HL-60 (cell line): ENCODE measurements at regions not wholly inside any gene's neighbourhood (a gene's known extent, or its start where the extent isn't known, plus 50 kb on each side); places are given as distances from the start of the nearest gene placed in this dataset.

Experiments
- DNase-seq, 2 experiments: peaks; one replicate each; pipeline ENCODE4 v3.0.0-alpha.2; 2010 to 2020; ENCODE audit warnings: low read depth in 1 of 2, low spot score in 1 of 2
- H3K27ac ChIP-seq: fragments of 250-450 bp; sonication (Bioruptor Pico); replicated peaks from 2 replicates; pipeline ENCODE4 v1.5.1; 2020; ENCODE audit warnings: mild to moderate bottlenecking, moderate library complexity
- H3K27me3 ChIP-seq: fragments of 250-450 bp; sonication (Bioruptor Pico); 2 replicates; pipeline ENCODE4 v1.5.1; 2021; ENCODE audit warnings: mild to moderate bottlenecking, moderate library complexity; ENCODE audit not compliant: insufficient read depth, poor library complexity, severe bottlenecking
- H3K4me3 ChIP-seq: replicated peaks from 2 replicates; pipeline ENCODE4 v1.5.1; 2011; ENCODE audit warnings: mild to moderate bottlenecking, control low read depth, low read length; ENCODE audit not compliant: insufficient read depth
- CTCF ChIP-seq: IDR thresholded peaks from one replicate; pipeline ENCODE4 v1.5.1; 2011; ENCODE audit warnings: low read length, control low read depth, inconsistent platforms; ENCODE audit not compliant: insufficient read depth
- GABPA ChIP-seq: IDR thresholded peaks from 2 replicates; pipeline ENCODE4 v1.6.1; 2012; ENCODE audit warnings: low read depth
- POLR2AphosphoS5 ChIP-seq: IDR thresholded peaks from 2 replicates; pipeline ENCODE4 v1.6.1; 2012; ENCODE audit warnings: low read depth
- REST ChIP-seq: IDR thresholded peaks from 2 replicates; pipeline ENCODE4 v1.6.1; 2012; ENCODE audit warnings: low read depth; ENCODE audit not compliant: insufficient replicate concordance
- SPI1 ChIP-seq: IDR thresholded peaks from 2 replicates; pipeline ENCODE4 v1.6.1; 2012; ENCODE audit warnings: low read depth, mild to moderate bottlenecking, borderline replicate concordance

GRCh38 chr13:37412241-37412921 is 186.2 kb downstream of the POSTN start:
- H3K27me3 ChIP-seq = no peaks in the 10 kb centered on the region
- TF ChIP-seq GABPA (no peak), SPI1 (no peak), POLR2AphosphoS5 (no peak), REST (no peak), CTCF (no peak)
- no peak overlapping the region for H3K27ac ChIP-seq
- no peak for DNase-seq
- no peak overlapping the region for H3K4me3 ChIP-seq

- H3K27ac ChIP-seq = no peak overlapping the region
- H3K4me3 ChIP-seq = no peak overlapping the region
- TF ChIP-seq POLR2AphosphoS5 (no peak), SPI1 (no peak), CTCF (no peak), REST (no peak), GABPA (no peak)
- no peak for DNase-seq
- no peaks in the 10 kb centered on the region for H3K27me3 ChIP-seq
Measured at GRCh38 chr13:37410316-37410715, 188.3 kb downstream of the POSTN start.

- Histone ChIP-seq H3K27ac (no peak overlapping the region), H3K4me3 (no peak overlapping the region), H3K27me3 (no peaks in the 10 kb centered on the region)
- no peak for TF ChIP-seq GABPA
- DNase-seq = no peak
Measured at GRCh38 chr13:37409756-37410155, 188.8 kb downstream of the POSTN start.

GRCh38 chr13:37407156-37407555 is 191.4 kb downstream of the POSTN start:
- TF ChIP-seq POLR2AphosphoS5 (no peak), SPI1 (no peak), CTCF (no peak), GABPA (no peak), REST (no peak)
- H3K4me3 ChIP-seq = no peak overlapping the region
- DNase-seq = no peak
- H3K27ac ChIP-seq = no peak overlapping the region
- H3K27me3 ChIP-seq = no peaks in the 10 kb centered on the region
